Mesenteric fat pad (tissue), 1 donor: ENCODE measurements at regions not wholly inside any gene's neighbourhood (a gene's known extent, or its start where the extent isn't known, plus 50 kb on each side); places are given as distances from the start of the nearest gene placed in this dataset.

Experiments used
- DNase-seq: peaks from one replicate; pipeline ENCODE4 v3.0.0-alpha.2; 2020; ENCODE audit warnings: low spot score
- donor health status: DM: yes; HTN: yes; CAD: no.

- no peak for DNase-seq
These were observed 403.6 kb upstream of the PROK2 start for GRCh38 chr3:72188536-72188935.

- no peak for DNase-seq
These were observed 402.2 kb upstream of the PROK2 start for GRCh38 chr3:72187131-72187530.

- no peak for DNase-seq
These were observed 401.5 kb upstream of the PROK2 start for GRCh38 chr3:72186400-72186855.

- no peak for DNase-seq
These were observed 400.8 kb upstream of the PROK2 start for GRCh38 chr3:72185549-72186399.

GRCh38 chr3:72183489-72183888 lies 398.5 kb upstream of the PROK2 start:
- no peak for DNase-seq

- DNase-seq, result no peak
These were observed 397.3 kb upstream of the PROK2 start for GRCh38 chr3:72182206-72182605.

GRCh38 chr3:72181251-72181650 lies 396.3 kb upstream of the PROK2 start:
- no peak for DNase-seq

- DNase-seq, result no peak
These were observed 395.5 kb upstream of the PROK2 start for GRCh38 chr3:72180405-72180804.

GRCh38 chr3:72179107-72179464 lies 394.1 kb upstream of the PROK2 start:
- no peak for DNase-seq

GRCh38 chr3:72178463-72179106 lies 393.6 kb upstream of the PROK2 start:
- DNase-seq, result no peak

GRCh38 chr3:72177075-72178050 lies 392.4 kb upstream of the PROK2 start:
- no peak for DNase-seq

GRCh38 chr3:72176537-72177041 lies 391.6 kb upstream of the PROK2 start:
- DNase-seq, result no peak

GRCh38 chr3:72175296-72175858 lies 390.4 kb upstream of the PROK2 start:
- DNase-seq, result no peak

GRCh38 chr3:72174890-72175289 lies 389.9 kb upstream of the PROK2 start:
- no peak for DNase-seq

- DNase-seq, result no peak
These were observed 389.1 kb upstream of the PROK2 start for GRCh38 chr3:72174040-72174439.

- no peak for DNase-seq
These were observed 387.0 kb upstream of the PROK2 start for GRCh38 chr3:72171946-72172345.

- DNase-seq, result no peak
These were observed 386.5 kb upstream of the PROK2 start for GRCh38 chr3:72171463-72171881.

- DNase-seq, result no peak
These were observed 384.9 kb upstream of the PROK2 start for GRCh38 chr3:72169561-72170472.

- no peak for DNase-seq
These were observed 384.2 kb upstream of the PROK2 start for GRCh38 chr3:72169120-72169519.

GRCh38 chr3:72165808-72166207 lies 380.9 kb upstream of the PROK2 start:
- no peak for DNase-seq
